HG03342 (cell line): ENCODE measurements at regions not wholly inside any gene's neighbourhood (a gene's known extent, or its start where the extent isn't known, plus 50 kb on each side); places are given as distances from the start of the nearest gene placed in this dataset.

Source experiments
- ATAC-seq: cut with Tn5 transposase; IDR thresholded peaks from one replicate; pipeline ENCODE4 v1.9.1; 2021; ENCODE audit warnings: mild to moderate bottlenecking, moderate library complexity; ENCODE audit not compliant: unreplicated experiment

DNA sequence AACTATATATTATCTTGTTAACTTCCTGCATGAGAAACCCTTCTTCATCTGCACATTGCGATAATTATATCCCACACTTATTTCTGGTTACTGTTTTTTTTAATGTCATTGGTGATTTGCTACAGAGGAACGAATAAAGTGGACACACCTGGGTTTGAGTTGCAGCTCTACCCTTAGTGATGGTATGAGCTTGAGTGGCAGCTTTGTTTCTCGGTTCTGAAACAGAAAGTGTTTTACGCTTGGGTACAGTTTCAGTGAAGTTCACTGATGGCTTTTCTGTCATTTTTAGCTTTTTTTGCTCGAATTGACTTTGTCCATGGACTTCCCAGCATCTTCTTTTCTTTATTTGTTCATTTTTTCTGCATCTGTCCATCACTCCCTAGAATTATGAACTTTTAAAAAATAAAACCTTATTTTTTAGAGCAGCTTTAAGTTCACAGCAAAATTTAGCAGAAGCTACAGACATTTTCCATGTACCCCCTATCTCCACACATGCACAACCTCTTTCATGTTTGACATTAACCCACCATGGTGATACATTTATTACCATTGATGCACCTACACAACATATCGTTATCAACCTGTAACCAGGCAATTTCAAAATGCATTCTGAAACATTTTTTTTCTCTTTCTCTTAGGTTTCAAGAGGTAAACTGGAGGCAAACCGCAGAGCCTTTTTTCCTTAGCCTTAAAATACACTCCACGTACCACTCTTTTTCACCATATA, 1041.6 kb upstream of the PRKX start:
- ATAC-seq, result no peak

DNA sequence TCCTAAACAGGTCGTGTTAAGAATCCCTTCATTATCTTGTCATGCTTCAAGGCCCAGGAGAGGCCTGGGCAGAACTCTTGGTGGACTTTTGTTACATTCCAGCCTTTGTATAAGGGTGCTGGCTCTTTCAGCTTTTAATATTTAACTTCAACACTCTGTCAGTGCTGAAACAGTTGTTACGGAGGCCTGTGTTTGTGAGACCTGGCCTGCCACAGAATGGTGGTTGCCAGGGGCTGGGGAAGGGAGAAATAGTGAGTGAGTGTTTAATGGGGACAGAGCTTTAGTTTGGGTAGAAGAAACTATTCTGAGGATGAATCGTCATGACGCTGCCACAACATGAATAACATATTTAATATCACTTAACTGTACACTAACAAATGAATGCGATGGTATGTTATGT, 1027.6 kb upstream of the PRKX start:
- no peak for ATAC-seq

DNA sequence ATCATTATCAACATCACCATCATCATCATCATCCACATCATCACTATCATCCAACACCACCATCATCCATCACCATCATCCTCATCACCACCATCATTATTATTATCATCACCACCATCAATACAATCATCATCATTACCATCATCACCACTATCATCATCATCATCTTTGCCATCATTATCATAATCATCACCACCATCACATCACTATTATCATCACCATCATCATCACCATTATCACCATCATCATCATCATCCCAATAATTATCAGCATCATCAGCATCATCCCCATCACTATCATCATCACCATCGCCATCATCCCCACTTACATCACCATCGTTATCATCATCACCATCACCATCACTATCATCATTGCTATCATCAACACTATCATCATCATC, 1021.9 kb upstream of the PRKX start:
- ATAC-seq, result no peak

DNA sequence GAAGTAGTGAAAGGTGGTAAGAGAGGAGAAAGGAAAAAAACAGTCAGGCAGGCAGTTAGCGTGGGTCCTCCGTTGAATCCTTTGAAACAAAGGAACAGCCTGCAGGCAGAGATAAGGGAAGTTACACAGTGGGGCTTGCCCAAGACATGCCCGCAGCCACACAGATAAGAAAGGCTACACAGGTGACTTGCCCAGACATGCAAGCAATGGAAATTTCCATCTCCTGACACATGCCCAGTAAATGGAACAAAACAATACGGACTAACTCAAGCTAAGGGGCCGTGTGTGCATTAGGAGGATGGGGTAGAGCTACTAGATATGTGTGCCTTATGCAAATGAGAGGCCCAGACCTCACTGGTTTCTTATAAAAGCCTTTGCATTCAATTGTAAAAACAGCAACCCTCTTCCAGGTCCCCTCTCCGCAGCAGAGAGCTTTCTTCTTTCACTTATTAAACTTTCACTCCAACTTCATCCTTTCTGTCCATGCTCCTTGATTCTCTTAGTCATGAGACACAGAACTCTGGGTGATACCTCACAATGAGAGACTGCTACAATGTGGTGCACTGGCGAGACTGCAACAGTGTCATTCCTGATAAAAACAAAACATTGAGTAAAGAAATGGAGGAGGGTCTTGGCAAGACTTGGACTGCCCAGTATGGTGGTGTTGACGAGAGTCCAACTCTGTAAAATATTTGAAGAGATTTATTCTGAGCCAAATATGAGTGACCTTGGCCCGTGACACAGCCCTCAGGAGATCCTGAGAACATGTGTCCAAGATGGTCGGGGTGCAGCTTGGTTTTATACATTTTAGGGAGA, 997.4 kb upstream of the PRKX start:
- ATAC-seq, result no peak

DNA sequence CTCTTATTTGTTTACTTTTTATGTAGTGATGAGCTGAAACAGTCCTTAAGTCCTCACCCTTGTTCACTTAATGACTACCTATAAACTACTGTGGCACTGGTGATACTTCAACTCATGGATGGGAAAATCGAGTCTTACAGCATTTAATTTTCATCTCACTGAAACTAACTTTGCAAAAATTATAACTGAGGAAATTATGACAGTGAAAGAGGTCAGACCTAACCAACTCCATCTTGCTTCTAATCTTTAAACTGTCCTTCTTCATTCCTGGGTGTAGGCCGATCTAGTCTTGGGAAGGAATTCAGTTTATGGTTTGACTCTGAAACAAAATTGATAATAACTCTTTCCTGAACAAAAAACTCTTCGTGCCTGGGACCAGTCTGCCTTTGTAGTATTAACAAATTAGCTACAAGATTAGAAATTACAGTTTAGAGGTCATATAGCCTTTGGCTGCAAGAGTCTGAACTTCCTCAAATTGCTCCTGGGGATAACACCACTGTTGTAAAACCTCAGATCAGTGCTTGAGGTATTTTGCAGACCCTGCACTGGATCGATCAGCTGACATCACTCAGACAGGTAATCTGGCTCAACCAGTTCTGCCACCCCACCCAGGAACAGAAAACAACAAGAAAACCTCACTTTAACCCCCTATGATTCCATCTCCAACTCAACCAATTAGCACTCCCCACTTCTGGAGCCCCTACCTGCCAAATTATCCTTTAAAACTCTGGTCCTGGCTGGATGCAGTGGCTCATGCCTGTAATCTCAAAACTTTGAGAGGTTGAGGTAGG, 995.7 kb upstream of the PRKX start:
- no peak for ATAC-seq

DNA sequence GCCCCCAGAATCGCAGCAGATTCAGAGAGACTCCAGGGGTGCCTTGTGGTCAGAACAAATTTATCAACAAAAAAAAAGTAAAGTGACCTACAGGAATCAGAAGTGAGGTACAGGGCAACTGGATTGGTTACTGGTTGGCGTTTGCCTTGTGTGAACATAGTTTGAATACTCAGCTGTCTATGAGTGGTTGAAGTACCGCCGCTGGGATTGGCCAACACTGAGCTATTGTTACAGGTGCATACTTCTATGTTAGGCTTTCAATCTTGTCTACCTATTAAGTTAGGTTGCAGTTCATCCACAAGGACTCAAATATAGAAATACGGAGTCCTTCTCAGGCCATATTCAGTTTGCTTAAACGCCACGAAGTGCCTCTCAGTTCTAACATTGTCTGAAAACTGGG, 993.5 kb upstream of the PRKX start:
- no peak for ATAC-seq

DNA sequence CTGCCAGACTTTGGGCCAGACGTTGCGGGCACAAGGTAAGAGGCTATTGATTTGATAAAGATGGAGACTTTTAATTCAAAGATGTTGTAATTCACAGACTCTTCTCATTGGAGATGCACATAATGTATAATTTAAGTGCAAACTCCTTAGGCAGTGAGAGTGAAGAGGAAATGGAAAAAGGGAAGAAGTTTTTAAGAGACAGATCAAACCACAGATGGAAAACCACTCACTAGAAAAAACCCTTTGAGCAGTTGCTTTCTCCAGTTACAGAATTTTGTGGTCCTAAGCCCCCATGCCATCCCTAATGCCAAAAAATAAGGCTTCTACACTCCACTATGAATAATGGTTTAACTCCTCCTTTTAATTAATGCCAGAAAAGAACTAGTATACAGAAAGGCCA, 977.1 kb upstream of the PRKX start:
- no peak for ATAC-seq

DNA sequence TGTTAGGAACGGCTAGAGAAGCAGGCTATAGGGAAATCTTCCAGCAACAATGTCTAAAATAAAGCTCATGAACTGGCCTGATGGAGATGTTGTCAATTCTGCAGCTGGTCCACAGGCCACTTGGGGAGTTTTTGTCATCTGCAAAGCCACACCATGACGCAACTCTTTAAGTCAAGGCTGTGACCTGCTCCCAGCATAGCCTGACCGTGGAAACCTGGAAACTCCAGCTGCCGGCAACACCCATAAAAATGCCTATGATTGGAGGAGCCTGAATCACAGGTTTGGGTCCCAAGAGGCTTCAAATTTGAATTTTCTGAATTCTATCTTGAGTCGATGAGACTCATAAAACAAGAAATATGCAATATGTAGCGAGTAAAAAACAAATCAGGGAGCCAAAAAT, 969.2 kb upstream of the PRKX start:
- ATAC-seq, result no peak

DNA sequence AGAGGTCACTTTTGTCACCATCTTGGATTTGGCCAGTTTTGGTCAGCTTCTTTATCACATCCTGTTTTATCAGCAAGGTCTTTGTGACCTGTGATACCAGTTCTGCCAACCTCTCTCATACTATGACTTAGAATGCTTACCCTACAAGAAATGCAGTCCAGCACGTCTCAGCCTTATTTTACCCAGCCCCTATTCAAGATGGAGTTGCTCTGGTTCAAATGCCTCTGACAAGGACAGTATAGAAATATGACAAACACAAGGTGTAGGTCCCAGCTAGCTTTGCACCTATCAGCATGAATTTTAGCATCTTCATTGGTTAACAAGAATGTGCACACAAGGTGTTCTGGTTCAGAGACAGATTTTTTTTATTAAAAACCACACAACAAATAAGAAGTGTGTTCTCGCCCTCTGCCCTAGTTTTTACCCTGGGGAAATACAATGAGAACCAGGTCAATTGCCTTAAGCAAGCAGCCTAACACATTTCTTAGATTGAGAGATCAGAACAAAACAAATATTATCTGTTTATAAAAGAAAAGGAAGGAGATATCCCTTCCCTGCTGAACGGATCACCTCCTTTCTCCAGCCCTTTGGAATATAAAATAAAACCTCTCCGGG, 962.3 kb upstream of the PRKX start:
- no peak for ATAC-seq

DNA sequence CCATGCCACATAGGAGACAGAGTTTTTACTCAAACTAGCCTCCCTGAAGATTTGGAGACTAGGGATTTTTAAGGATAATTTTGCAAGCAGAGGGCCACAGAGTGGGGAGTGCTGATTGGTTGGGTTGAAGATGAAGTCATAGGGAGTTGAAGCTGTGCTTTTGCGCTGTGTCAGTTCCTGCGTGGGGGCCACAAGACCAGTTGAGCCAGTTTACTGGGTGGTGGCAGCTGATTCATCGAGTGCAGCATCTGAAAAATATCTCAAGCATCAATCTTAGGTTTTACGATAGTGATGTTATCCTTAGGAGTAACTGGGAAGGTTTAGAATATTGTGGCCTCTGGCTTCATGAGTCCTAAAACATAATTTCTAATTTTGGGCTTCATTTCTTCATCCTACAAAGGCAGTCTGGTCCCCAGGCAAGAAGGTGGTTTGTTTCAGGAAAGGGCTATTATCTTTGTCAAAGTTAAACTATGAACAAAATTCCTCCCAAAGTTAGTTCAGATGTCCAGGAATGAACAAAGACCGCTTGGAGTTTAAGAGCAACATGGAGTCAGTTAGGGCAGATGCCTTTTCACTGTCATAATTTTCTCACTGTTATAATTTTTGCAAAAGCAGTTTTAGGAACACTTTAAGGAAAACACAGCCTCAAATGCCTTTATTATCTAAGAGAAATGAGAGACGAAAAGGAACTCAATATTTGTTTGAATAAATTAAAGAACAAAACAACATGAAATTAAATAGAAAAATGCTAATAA, 960.8 kb upstream of the PRKX start:
- no peak for ATAC-seq

DNA sequence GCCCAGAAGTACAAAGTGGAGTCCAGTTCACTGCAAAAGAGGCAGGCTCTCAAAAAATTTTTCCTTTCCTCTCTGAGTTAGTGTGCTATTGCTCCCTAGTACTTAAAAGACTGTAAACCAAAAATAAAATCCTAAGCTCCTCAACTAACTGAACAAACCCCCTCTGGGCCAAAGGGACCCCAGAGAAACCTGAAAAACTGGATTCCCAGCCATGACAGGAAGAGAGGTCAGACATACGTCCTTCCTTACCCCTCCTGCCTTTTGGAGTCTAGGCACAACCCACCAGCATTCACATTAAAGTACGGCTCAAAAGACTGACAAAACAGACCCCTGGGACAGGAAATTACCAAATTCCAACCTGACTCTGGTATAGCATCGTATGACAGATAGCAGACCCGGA, 957.9 kb upstream of the PRKX start:
- no peak for ATAC-seq

DNA sequence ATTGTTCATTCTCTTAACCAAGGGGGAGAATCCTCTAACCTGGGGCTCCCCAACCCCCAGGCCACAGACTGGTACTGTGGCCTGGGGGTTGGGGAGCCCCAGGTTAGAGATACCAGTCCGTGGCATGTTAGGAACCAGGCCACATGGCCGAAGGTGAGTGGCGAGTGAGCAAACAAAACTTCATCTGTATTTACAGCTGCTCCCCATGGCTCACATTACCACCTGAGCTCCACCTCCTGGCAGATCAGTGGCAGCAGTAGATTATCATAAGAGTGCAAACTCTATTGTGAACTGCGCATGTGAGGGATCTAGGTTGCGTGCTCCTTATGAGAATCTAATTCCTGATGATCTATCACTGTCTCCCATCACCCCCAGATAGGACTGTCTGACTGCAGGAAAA, 957.2 kb upstream of the PRKX start:
- no peak for ATAC-seq

DNA sequence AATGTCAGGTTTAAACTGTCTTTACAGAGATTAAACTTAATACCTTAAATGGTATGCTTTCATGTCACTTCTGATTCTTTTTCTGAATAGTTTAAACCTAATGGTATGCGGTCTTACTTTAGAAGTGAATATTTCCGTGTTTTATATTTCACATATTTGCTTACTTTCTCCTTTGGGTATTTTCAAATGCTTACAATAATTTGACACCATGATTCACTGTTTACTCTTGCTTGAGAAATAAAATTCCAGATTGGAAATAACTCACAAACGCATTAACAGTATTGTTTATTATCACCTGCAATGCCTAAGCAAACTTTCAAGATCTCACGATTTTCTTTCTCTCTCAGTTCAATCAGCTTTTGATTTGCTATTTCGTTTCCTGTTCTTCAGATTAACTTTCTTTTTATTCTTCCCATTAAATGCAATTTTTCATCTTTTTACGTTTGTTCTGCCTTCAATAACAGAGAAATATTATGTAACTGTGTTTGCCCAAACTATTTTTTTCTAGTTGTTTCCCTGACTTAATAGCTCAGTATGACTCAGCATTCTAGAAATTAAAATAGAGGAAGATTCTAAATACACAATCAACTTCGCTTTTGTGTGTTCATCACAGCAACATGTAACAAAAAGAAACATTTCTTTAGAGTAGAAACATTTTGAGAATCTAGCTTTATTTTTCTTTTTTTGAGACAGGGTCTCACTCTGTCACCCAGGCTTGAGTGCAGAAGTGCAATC, 955.5 kb upstream of the PRKX start:
- ATAC-seq, result no peak

DNA sequence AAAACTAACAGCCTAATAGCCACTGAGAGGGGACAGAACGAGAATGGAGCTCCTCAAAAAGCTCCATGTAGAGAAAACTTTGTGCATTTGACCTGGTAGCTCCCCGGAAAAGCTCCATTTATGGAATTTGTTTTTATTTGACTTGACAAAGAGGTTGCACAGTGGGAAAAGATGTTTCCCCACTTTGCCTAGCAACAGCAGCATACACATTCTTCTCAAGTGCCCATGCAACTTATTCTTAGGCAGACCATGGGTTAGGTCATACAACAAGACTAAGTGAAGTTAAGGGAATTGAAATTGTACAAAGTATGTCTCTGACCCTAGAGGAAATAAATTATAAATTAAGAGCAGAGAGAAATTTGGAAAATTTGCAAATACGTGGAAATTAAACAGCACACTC, 949.6 kb upstream of the PRKX start:
- no peak for ATAC-seq

DNA sequence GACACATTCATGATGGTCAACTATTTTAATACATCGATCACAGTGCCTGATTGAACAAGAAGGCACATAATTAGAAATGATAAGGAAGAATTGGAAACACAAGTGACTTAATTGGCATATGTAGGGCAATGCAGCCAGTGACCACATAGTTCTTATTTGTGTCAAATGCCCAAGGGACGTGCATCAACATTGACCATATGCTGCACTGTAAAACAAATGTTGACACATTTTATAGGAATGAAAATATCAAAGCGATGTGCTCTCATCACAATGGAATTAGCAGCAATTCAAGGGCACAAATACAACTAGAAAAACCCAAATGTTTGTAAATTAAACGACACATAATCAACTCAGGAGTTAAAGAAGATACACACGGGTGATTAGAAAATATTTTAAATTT, 948.3 kb upstream of the PRKX start:
- ATAC-seq, result no peak

DNA sequence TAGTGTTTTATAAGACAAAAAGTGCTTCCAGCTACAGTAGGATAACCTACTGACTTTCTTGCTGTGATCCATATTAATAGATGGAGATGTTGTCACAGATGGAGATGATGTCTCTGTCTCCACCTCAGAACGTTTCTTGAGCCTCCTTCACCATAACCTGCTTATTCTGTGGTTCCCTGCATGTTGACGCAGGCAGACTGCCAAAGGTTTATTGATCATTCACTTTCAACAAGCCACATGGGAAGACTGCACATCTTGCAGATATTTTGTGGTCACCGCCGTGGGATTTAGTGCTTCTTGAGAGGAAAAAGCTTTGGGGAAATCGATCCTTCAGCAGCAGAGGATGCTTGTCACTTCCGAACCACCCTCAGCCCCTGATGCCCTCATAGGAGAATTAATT, 943.0 kb upstream of the PRKX start:
- ATAC-seq, result no peak

DNA sequence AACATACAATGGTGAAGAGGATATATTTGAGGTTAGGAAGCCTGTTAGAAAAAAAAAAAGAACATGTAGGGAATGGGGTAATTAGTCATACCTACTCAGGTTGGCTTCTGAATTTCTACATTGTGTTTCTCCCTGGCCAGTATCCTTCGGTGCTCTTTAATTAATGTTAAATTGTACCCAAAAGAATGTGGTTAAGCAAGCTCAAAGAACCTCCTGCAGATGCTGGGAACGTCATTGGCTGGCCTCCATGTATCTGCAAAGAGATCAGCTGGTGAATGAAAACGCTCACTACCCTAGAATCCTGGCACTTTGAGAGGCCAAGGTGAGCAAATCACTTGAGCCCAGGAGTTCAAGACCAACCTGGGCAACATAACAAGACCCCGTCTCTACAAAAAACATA, 942.3 kb upstream of the PRKX start:
- ATAC-seq, result no peak

DNA sequence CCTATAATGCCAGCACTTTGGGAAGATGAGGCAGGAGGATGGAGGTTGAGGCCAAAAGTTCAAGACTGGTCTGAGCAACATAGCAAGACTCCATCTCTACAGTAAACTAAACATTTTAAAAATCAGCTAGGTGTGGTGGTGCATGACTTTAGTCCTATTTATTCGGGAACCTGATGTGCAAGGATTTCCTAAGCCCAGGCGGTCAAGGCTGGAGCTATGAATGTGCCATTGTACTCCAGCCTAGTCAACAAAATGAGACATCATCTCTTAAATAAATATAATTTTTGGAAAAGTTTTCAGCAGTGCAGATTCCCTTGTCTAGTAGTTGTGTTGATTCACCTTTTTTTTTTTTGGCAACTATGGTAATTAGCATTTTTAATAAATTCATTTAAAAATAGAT, 928.7 kb upstream of the PRKX start:
- ATAC-seq, result no peak

DNA sequence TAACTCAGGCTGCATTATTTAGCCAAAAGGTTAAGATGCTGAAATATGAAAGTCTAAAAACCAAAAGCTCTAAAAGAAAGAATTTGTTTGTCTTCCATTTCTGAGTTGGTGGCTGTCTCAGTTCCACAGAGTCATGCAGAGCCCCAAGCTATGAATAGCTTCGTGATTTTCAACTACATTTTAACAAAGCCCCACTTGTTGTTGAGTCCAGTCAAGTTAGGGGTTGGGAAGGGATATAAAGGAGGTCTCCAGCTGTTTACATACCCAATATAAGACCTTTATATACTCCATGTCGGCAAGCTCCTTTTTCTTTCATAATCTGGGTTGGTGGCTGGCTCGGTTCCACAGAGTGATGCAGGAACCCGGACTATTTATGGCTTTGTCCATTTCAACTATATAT, 924.6 kb upstream of the PRKX start:
- ATAC-seq, result no peak

DNA sequence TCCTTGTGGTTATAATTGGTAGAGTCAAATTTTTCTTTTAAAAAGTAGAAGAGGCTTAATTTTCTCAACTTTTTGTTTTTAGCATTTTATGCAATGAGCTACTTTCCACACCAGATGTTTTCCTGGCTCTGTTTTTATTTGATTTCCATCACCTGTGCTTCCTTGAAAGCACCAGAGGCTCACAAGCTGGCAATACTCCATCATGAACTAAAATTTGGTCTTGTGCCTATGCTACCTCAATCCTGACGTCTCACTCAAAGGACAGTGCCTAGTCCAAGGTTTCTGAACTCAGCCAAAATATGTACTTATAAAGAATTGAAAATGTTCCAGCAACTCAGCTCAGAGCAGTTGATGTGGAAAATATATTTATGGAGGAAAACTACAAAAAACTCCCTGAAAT, 914.0 kb upstream of the PRKX start:
- no peak for ATAC-seq
